Superior temporal gyrus (tissue), 1 donor: ENCODE measurements at regions not wholly inside any gene's neighbourhood (a gene's known extent, or its start where the extent isn't known, plus 50 kb on each side); places are given as distances from the start of the nearest gene placed in this dataset.
"Not testable (repeated sequence)": the region's sequence is repeated elsewhere in the genome, so short reads cannot be mapped to it uniquely, and the experiment has no call there.

ENCODE experiments used
- DNase-seq: peaks from one replicate; pipeline ENCODE4 v3.0.0-alpha.2; 2016; ENCODE audit errors: extremely low spot score

DNA sequence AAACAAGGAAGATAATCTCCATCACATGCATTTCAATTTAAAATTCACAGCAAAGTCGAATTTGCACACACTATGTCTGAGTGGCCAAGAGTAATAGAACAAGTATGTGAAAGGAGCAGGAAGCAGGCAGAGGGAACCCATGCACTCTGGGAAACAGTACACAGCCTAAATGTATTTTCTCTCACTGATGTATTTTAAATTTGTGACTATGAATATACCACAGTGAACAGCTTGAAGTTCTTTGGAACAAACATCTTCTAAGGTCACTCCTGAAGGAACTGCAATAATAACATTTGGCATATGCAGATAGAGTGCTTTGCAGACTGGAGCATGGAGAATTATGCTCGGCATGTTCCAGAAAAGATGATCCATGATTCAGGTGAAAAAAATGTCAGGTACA, 223.1 kb upstream of the PKN2 start:
- no peak for DNase-seq

DNA sequence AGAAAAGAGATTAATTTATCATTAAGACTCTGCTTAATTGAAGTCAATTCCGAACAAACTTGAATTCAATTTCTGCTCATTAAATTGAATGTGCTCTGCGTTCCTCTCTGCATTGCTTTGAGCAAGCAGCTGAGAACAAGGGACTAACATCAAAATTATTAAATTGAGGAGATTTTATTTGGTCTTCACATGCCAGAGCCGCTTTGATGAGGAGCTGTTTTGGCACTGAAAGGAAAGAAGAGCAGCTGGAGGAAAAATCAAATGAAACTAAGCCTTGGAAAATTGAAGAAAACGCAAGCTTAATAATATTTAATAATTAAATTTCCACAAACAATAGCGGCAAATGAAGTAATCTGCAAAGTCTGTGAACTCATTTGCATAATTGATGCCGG, 222.0 kb upstream of the PKN2 start:
- DNase-seq: peak; percentile 63

DNA sequence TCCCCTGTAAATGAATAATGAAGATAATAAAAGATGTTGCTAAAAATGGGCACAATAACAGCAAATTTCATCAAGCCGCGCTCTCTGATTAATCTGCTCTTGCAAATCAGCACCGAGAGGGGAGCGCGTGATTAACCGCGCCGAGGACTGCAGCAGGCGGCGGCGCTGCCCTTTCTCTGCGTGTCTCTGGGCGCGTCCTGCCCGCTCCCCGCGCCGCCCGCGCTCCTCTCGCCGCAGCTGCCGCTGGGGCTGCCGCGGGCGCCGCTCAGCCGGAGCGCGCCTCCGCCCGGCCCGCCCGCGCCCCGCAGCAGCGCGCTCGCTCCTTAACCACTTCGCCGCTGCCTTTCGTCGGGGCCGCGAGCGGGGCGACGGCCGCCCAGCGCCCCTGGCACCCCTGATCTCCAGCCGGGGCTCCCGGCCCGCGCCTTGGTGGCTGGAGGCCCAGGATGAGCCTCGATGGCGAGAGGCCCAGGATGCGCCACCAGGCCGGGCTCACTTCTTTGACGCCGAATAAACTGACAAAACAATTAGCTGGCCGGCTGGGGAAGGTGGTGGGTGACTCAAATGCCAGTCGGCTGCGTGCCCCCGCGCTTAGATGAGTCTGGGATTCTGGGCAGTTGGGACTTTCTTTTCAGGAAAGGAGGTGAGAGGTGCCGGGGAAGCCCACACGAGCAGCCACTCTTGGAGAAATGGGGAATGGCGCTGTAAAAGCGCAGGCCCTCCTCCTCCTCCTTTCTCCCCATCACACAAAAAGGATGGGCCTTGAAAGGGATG, 221.4 kb upstream of the PKN2 start:
- peak; percentile 78 for DNase-seq

DNA sequence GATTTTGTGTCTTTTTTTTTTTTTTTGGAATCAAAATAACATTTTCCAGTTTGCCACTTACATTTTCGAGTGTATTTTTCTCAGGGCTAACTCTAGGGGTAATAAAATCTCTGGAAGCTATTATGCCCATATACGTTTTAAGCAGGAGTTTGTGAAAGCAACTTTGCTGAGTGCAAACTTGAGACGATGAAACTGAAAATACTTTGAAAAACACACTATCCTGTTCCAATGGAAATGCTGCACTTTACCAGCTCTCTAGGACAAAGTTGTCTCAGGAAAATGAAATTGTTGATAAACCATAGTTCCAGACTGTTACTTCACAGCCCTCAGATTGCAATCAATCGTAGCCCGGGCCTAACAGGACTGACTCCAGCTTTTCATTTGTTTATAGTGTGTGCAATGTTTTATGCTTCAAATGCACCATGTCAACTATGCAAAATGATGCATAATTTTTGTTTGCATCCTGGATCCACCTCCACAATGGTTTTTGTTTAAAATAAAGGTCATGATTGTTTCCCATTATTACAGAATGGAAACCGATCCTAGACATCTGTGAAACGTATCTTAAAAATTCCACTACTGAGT, 220.6 kb upstream of the PKN2 start:
- peak; percentile 76 for DNase-seq

DNA sequence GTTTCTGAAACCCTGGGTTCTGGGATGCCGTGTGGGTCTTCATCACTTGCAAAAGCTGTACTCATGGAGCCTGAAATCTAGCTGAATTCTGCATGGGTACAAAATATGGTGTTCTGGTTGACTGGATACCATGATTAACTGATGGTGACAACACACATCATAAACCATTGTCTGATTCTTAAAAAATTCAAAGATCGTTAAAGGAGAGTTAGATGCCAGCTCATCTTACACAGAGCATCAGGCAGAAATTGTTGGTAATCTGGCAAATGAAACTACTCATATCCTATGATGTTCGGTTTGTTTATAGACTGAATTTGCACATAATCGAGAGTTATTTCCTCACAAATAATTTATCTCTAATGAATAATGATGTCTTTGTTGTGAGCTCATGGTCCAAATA, 218.1 kb upstream of the PKN2 start:
- DNase-seq: no peak

DNA sequence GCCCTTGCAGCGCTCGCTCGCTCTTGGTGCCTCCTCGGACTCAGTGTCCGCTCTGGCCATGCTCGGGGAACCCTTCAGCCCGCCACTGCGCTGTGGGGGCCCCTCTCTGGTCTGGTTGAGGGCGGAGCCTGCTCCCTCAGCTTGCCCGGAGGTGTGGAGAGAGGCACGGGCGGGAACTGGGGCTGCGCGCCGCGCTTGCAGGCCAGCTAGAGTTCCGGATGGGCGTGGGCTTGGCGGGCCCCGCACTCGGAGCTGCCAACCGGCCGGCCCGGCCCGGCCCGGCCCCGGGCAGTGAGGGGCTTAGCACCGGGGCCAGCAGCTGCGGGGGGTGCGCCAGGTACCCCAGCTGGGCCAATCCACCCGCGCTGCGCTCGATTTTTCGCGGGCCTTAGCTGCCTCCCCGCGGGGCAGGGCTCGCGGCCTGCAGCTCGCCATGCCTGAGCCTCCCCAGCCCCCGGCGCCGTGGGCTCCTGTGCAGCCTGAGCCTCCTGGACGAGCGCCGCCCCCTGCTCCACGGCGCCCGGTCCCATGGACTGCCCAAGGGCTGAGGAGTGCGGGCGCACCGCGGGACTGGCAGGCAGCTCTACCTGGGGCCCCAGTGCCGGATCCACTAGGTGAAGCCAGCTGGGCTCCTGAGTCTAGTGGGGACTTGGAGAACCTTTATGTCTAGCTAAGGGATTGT, 217.0 kb upstream of the PKN2 start:
- DNase-seq: no peak

DNA sequence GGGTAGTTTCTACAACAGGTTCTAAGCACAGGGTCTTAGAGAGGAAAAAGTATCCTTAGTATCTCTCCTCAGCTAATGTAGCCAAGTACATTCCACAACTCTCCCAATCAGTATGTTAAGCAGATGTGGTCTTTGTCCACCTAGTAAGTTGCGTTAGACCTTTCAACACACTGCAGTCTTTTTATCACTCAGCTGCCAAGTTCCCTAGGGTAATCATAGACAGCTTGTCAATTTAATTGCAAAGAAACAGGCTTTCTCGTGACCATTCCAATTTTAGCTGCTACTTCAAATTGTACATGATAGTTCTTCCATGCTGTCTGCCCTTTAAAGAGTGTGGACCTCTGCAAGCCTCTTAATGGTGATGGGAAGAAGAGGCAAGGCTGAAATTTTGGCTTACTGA, 211.8 kb upstream of the PKN2 start:
- no peak for DNase-seq

DNA sequence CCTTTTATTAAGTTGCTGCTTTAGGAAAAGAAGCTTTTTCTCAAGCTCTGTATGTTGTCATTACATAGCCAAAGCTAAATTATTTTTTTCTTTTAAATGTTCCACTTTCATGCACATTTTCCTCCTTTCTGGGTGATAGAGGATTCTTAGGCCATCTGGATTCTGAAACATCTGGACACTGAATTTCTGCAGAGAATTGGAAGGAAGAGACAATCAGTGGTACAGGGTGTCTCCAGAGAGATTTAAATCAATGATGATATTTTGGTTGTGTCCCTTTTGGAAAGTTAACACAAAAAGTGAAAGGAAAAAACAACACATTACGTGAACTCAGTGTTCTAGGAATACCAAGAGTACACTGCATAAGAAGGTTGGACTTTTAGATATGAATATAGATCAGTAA, 211.4 kb upstream of the PKN2 start:
- DNase-seq: peak; percentile 46

DNA sequence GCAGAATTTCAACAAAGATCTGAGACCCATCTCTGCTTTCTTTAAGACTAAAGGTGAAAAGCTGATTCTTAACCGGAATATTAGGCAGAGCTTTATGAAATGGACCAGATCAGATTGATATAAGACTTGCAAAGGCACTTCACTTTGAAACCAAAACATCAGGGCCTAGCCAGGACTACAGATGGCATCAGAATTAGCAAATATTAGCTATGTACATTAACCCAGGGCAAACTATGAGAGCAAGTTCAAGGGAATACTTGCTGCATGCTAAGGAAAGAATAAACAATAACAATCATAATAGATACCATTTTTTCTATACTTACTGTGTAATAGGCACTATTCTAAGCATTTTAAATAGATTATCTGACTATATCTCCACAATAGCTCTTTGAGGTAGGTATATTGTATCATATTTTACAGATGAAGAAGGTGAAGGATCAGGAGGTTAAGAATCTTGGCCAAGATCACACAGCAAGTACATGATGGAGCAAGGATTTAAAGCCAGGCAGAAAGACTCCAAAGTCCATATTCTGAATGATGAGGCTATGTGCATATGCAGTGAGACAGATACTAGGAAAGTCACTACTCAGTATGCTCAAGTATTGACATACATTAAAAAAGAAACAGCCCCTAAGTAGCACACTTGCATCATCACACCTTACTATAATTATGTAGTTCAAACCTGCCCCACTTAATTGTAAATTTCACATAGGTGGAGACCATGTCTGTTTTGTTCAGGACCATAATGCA, 209.3 kb upstream of the PKN2 start:
- no peak for DNase-seq

DNA sequence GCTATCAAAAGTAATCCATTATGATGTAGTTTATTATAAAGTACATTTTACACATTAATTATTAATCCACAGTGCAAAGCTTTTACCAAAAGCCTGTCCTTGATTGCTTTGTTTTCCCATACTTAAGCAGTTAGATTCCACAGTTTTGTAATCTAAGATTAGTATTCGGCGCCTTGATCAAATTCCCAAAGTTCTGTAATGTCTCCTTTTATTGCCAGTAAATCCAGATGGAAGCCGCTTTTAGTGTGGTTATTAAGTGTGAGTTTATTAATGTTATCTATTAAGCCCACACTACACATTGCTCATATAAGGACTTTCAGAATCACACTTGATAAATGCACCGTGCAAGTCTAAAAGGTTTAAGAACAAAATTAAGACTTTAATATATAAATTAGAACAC, 199.2 kb upstream of the PKN2 start:
- DNase-seq: no peak

DNA sequence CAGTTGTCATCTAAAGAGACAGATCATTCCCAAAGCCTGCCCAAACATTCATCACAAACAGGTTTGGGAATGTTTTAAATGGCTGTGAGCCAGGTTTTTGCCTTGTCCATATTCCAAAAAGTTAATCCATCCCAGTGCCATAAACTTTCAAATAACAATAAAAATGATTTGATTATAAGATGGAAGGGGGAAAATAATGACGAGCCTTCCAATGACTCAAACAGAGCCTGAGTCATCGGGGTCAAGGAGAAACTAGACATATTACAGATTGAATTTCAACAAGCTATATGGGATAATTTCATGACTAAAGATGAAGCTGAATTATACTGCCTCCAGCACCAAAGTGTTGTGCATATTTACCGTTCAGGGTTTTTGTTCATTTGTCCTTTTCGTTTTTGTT, 195.8 kb upstream of the PKN2 start:
- no peak for DNase-seq

DNA sequence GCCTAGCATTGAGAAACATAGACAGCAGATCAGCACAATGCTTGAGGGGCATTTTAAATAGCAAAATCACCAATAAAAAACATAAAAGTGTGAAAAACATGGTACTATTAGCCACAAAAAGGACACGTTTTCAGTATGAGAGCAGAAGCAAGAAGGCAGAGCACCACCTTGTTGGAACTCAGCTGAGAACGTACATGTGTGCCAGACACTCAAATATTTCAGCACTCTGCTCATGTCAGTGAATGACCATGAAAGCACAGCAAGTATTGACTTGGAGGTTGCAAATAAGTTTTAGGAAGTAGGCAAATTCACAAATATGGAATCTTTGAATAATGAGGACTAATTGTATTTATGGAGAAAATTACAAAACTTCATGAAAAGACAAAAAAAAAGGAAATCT, 193.4 kb upstream of the PKN2 start:
- no peak for DNase-seq

DNA sequence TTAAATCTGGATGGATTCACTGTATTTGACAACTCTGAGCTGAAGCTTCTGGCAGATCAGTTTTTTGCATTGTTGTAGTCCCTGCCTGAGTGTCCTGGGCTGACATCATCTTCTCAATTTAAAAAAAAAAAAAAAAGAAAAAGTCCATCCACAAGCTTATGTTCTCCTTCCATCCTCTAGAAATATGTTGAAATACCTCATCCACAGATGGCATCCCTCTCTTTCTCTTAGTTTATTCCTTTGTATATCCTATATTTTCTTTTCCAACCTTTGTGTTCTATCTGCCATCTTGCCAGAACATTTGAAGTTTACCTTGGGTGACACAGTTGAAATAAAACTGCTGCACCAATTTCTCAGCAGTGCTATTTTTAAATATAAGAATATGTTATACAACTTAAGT, 184.4 kb upstream of the PKN2 start:
- DNase-seq: no peak

DNA sequence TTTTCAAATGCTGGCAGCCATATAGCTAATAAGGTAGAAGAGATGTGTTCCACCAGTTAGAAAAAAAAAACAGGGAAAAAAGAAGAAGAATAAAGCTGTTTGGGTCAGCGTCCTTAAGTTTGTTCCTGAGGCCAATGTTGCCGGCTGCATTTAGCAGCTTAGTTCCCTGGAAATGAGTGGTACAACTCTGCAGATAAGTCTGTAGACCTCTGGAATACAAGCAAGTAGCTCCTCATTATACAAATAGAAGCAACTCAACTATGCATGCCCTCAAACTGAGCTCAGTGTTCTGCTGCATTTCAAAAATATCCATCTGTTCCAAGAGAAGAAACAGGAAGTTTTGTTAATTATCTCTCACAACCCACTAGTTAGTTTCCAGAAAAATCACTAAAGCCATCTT, 181.2 kb upstream of the PKN2 start:
- DNase-seq: peak; percentile 63

DNA sequence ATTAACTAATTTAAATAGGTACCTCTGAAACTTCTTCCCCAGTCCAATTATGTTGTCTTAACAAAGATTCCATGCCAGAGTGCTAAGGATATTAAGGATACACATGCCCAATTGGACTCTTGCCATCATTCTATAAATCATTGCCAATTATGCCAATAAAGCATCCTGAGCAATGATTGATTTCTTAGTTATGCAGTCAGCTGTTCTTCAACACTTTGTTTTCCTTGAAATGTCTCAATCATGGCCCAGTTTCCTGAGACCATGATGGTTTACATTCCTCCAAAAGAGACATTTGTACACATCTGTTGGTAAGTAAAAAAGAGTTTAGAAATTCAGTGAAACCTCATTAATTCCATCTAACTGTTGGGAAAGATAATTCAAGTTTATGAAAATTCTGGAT, 180.4 kb upstream of the PKN2 start:
- DNase-seq: no peak

DNA sequence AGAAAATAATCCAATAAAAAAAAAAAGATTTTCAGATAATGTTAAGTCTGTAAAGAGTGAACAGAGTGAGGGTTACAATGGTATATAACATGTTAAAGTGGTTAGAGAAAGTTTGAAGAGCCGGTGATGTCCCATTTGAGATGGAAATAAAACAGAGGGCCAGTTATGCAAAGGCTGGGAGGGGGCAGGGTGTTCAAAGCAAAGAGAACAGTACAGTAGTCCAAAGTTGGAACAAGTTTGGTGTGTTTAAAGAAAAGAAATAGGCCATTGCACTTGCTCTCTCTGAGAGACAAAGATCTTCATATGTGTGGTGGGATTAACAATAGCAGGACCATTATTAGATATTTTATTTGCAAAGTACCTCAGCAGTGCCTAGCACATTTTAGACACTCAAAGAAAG, 179.5 kb upstream of the PKN2 start:
- no peak for DNase-seq

DNA sequence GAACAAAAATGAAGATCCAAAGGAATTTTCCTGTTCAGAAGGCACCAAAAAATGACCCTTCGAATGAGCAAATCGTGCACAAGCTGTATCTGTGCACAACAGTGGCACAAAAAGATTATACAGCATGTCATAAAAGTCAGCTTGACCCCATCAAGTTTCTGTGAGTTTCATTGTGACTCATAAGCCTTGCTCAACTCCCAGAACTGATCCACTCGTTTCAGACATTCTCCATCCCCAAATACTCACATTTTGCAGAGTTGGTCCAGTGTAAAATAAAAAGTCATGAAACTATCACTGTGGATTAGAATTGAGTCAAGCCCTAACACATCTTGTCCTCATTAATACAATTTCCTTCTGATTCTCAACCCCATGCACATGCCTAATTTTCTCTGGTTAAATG, 174.7 kb upstream of the PKN2 start:
- no peak for DNase-seq

DNA sequence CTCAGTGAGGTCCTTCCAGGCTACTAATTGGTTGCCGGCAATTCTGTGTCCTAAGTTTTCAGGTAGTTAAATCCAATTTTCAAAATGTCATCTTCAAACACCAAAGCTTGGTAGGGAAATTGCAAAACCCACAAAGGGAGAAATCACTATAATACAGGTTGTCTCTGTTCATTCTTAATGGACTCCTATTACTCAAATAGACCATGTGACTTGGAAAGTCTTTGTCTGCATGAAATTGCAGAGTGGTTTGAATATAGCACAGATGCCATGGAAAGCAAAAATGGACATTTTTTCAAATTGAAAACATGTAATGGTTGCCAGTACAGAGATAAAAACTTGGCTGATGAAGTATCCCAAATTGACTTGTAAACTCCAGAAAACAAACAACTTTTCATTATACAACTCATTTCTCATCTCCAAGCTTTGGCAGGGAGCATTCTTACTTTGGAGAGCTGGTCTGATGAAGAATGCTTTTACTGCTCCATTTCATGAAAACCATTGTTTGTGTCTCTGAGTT, 169.5 kb upstream of the PKN2 start:
- DNase-seq: no peak

DNA sequence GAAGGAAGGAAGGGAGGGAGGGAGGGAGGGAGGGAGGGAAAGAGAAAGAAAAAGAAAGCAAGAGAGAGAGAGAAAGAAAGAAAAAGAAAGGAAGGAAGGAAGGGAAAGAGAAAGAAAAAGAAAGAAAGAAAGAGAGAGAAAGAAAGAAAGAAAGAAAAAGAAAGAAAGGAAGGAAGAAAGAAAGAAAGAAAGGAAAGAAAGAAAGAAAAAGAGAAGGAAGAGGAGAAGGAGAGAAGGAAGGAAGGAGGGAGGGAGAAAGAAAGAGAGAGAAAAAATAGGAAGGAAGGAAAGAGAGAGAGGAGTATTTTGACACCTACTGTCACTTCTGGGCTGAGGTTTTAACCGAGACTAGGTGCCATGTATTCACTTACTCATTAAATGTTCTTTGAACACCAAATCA, 166.6 kb upstream of the PKN2 start:
- not testable (repeated sequence) for DNase-seq

DNA sequence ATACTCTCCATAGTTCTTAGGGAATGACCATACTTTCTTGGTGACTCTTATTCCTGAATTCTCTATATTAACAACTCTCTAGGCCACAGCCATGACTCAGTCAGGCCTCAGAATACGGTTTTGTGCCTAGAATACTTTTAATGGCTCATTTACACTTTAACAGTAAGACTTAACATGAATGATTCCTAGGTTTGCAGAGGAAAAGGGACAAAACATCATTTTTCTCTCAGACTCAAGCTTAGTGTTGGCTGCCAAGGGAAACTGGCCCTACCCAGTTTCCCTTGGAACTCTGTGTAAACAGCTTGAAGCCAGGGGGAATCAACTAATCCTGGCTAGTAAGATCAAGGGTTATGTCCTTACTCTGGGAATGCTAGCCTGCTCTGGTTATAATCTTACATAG, 164.9 kb upstream of the PKN2 start:
- peak; percentile 14 for DNase-seq

DNA sequence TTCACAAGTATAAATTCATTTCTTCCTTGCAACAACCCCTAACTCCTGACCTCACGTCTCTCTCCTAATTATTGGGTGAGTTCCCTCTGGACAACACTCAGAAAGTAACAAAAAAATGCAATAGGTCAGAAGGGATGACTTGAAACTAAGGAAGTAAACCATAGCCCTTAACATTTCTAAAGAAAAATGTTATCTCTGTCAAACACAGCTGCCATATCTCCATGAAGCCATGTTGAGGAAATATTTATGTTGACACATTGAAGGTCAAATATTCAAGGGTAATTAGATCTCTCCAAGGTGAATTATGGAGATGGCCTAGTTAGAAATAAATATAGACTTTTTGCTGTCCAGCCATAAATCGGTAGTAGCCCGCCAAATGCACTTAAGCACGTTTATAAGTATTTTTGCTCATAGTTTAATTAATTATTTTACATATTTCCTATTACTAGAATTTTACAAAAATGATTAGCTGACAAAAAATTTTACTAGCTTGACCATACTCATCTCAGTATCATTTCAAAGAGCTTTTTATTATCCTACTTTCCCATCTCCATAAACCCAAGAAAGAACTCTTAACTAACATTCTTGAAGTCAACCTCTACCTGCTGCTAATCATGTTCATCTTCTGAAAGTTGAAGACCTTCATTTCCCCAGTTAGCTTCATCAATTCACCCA, 160.1 kb upstream of the PKN2 start:
- no peak for DNase-seq

DNA sequence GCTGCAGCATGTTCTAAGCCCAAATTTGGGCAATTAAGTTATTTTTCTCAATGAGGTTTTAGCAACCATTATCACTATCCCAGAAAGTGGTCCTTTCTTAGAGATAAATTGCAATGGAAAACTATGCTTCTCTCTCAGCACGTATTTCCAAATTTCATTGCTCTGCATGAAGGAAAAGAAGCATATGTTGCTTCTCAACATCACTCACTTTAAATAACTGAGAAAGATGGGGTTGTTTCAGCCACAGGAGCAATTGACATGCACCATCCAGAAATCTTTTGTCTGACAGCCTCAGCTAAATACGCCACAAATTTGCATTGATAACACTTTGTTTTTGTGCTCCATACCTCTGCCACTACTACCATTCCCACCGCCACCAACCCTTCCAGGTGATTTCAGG, 157.6 kb upstream of the PKN2 start:
- DNase-seq: no peak
